ENCODE measurements at regions not wholly inside any gene's neighbourhood (a gene's known extent, or its start where the extent isn't known, plus 50 kb on each side); places are given as distances from the start of the nearest gene placed in this dataset.

DNA sequence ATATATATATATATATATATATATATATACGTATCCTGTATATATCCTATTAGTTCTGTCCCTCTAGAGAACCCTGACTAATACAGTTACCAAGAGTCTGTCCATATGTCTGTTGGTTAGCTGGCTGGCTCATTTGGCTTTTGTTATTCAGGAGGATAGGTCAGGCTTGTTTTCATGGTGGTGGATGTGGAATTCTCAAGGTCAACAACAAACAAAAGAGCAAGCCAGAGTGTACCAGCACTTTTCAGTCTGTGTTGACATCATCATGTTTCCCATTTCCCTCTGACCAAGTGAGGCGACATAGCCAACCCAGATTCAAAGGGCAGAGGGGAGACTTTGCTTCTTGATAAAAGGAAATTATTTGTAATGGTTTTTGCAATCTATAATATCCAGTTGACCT, 88.5 kb upstream of the PTCHD4 start:
- H2BK20ac ChIP-seq (ENCODE audit: low read depth, low read length, poor library complexity, severe bottlenecking): no peak overlapping the region
- no peak overlapping the region for H2BK15ac ChIP-seq (ENCODE audit: low read depth, low read length)
- no peak overlapping the region for H4K5ac ChIP-seq (ENCODE audit: insufficient read length, low read depth, low read length)
- no peaks in the 10 kb centered on the region for H3K79me1 ChIP-seq (ENCODE audit: insufficient read depth, low read depth, low read length, poor library complexity, severe bottlenecking)
- H3K23ac ChIP-seq (ENCODE audit: insufficient read length, low read depth, low read length): no peak overlapping the region
- WGBS (ENCODE audit: extremely low coverage, insufficient read length, low lambda C conversion rate): no CpG with 5 or more reads among the region's 2 CpGs
- TF ChIP-seq, protein P1, sequence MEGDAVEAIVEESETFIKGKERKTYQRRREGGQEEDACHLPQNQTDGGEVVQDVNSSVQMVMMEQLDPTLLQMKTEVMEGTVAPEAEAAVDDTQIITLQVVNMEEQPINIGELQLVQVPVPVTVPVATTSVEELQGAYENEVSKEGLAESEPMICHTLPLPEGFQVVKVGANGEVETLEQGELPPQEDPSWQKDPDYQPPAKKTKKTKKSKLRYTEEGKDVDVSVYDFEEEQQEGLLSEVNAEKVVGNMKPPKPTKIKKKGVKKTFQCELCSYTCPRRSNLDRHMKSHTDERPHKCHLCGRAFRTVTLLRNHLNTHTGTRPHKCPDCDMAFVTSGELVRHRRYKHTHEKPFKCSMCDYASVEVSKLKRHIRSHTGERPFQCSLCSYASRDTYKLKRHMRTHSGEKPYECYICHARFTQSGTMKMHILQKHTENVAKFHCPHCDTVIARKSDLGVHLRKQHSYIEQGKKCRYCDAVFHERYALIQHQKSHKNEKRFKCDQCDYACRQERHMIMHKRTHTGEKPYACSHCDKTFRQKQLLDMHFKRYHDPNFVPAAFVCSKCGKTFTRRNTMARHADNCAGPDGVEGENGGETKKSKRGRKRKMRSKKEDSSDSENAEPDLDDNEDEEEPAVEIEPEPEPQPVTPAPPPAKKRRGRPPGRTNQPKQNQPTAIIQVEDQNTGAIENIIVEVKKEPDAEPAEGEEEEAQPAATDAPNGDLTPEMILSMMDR (conservative IDR thresholded peaks at IDR 0.05): no peak
- no peak overlapping the region for H2AK5ac ChIP-seq (ENCODE audit: insufficient read length, low read length)
- no peaks in the 10 kb centered on the region for H3K27me3 ChIP-seq (ENCODE audit: insufficient read depth, low read length)
- H3K27ac ChIP-seq (ENCODE audit: insufficient read length, low read depth, low read length): no peak overlapping the region
- H3K4ac ChIP-seq (ENCODE audit: low read depth, low read length): no peak overlapping the region
- no peak overlapping the region for H3K56ac ChIP-seq (ENCODE audit: insufficient read length, low read depth, low read length)
- H3K4me1 ChIP-seq (ENCODE audit: insufficient read depth, low read length): no peaks in the 10 kb centered on the region; the same call in 1 of the 2 replicates
- H3K79me2 ChIP-seq (ENCODE audit: insufficient read depth, low read length): no peaks in the 10 kb centered on the region
- no peak overlapping the region for H3K14ac ChIP-seq (ENCODE audit: insufficient read depth, low read length)
- H3K9ac ChIP-seq (ENCODE audit: extremely low read depth, insufficient read length, low read length): no peak overlapping the region
- no peaks in the 10 kb centered on the region for H3K9me3 ChIP-seq (ENCODE audit: control insufficient read depth, low read depth, low read length)
- H3K36me3 Mint-ChIP-seq (ENCODE audit: insufficient read depth in 1 of 3, low read depth in 3 of 3): peaks cover 0 to 20% (median 13%) of the 10 kb centered on the region in 3 experiments; a peak in 5 of 7 replicates
- no peak overlapping the region for H3K4me2 ChIP-seq (ENCODE audit: insufficient read depth, insufficient read length, low read length)
- no peak overlapping the region for H3T11ph ChIP-seq (ENCODE audit: low read length)
- H2AFZ ChIP-seq (ENCODE audit: low read length): no peak overlapping the region
- H4K91ac ChIP-seq (ENCODE audit: insufficient read length, low read depth, low read length): no peak overlapping the region
- H3K27me3 Mint-ChIP-seq (ENCODE audit: low read depth): no peaks in the 10 kb centered on the region
- H4K20me1 ChIP-seq (ENCODE audit: control insufficient read depth, insufficient read depth, insufficient read length): no peaks in the 10 kb centered on the region
- H2BK120ac ChIP-seq (ENCODE audit: low read depth, low read length, poor library complexity, severe bottlenecking): no peak overlapping the region
- H3K4me1 Mint-ChIP-seq: peaks cover 26 to 31% of the 10 kb centered on the region in 2 experiments
- H3K27ac Mint-ChIP-seq: no peak overlapping the region
- H3K4me3 Mint-ChIP-seq: no peak overlapping the region
- peaks cover 15 to 17% of the 10 kb centered on the region in 2 experiments for H3K9me3 Mint-ChIP-seq
- H4K8ac ChIP-seq (replicated peaks; ENCODE audit: insufficient read length, low read depth, low read length): no peak overlapping the region
- no peaks in the 10 kb centered on the region for H3K23me2 ChIP-seq (ENCODE audit: insufficient read length, low read depth, low read length, poor library complexity, severe bottlenecking)
- H3K18ac ChIP-seq (ENCODE audit: insufficient read length, low read depth, low read length): no peak overlapping the region
- no peak overlapping the region for H2BK5ac ChIP-seq (ENCODE audit: insufficient read length, low read length)
- DNase-seq: no peak
- no peak overlapping the region for H2BK12ac ChIP-seq (ENCODE audit: insufficient read length, low read depth, low read length)

All from H9 (cell line).